ENCODE measurements at regions not wholly inside any gene's neighbourhood (a gene's known extent, or its start where the extent isn't known, plus 50 kb on each side); places are given as distances from the start of the nearest gene placed in this dataset.
"Not testable (repeated sequence)": the region's sequence is repeated elsewhere in the genome, so short reads cannot be mapped to it uniquely, and the experiment has no call there.

GRCh38 chr2:207356567-207356966 lies 173.2 kb upstream of the CREB1 start:
- DNase-seq = no peak

- no peak for DNase-seq
These were observed 172.5 kb upstream of the CREB1 start for GRCh38 chr2:207357216-207357615.

- no peak for DNase-seq
These were observed 167.0 kb upstream of the CREB1 start for GRCh38 chr2:207362716-207363115.

- DNase-seq = no peak
These were observed 165.9 kb upstream of the CREB1 start for GRCh38 chr2:207363761-207364290.

GRCh38 chr2:207370646-207371045 lies 159.1 kb upstream of the CREB1 start:
- DNase-seq = no peak

- DNase-seq = no peak
These were observed 157.9 kb upstream of the CREB1 start for GRCh38 chr2:207371877-207372276.

GRCh38 chr2:207372483-207372882 lies 157.3 kb upstream of the CREB1 start:
- no peak for DNase-seq

- no peak for DNase-seq
These were observed 154.4 kb upstream of the CREB1 start for GRCh38 chr2:207375207-207375875.

GRCh38 chr2:207378620-207379019 lies 151.1 kb upstream of the CREB1 start:
- not testable (repeated sequence) for DNase-seq

- DNase-seq = no peak
These were observed 144.7 kb upstream of the CREB1 start for GRCh38 chr2:207385076-207385475.

GRCh38 chr2:207385903-207386302 lies 143.9 kb upstream of the CREB1 start:
- no peak for DNase-seq

- DNase-seq = no peak
These were observed 142.7 kb upstream of the CREB1 start for GRCh38 chr2:207387001-207387571.

- DNase-seq = no peak
These were observed 139.3 kb upstream of the CREB1 start for GRCh38 chr2:207390302-207391095.

- no peak for DNase-seq
These were observed 135.5 kb upstream of the CREB1 start for GRCh38 chr2:207394203-207394781.

GRCh38 chr2:207394812-207395534 lies 134.8 kb upstream of the CREB1 start:
- no peak for DNase-seq

GRCh38 chr2:207395535-207396251 lies 134.1 kb upstream of the CREB1 start:
- DNase-seq = no peak

GRCh38 chr2:207397917-207398655 lies 131.7 kb upstream of the CREB1 start:
- peak in 2 of 58 donors; percentile 2 to 3 for DNase-seq

GRCh38 chr2:207399301-207399700 lies 130.5 kb upstream of the CREB1 start:
- no peak for DNase-seq

GRCh38 chr2:207401338-207401737 lies 128.4 kb upstream of the CREB1 start:
- DNase-seq = no peak

- DNase-seq = no peak
These were observed 126.6 kb upstream of the CREB1 start for GRCh38 chr2:207403141-207403540.

Measured in anterior cingulate cortex (tissue), 58 donors.